ENCODE measurements at regions not wholly inside any gene's neighbourhood (a gene's known extent, or its start where the extent isn't known, plus 50 kb on each side); places are given as distances from the start of the nearest gene placed in this dataset.

DNA sequence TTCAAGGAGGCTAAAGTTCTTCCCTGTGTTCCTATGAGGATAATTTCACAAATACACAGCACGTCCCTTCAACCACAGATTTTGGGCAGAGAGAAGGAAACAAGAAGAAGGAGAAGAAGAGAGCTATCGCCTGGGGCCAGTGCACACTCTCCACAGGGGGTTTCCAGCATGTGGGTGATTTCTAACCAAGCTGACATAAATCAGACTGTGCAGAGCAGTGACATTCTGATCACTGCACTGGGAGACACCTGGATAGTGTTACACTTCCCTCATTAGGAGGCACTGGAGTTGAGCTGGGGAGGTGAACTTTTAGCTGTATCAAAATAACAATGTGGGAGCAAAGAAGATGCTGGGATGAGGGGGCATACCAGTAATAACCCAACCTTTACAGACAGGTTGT lies 71.8 kb upstream of the CENPW start:
- H3K4me3 Mint-ChIP-seq, result no peak overlapping the region
- H3K27ac Mint-ChIP-seq, result no peak overlapping the region
- no peak for ATAC-seq
- no peaks in the 10 kb centered on the region for H3K9me3 Mint-ChIP-seq
- H3K36me3 Mint-ChIP-seq, result peaks cover 1% of the 10 kb centered on the region
- H3K27me3 Mint-ChIP-seq, result no peaks in the 10 kb centered on the region
- no peaks in the 10 kb centered on the region for H3K4me1 Mint-ChIP-seq

GRCh38 chr6:126280287-126280686 lies 59.6 kb upstream of the CENPW start:
- no peaks in the 10 kb centered on the region for H3K27me3 Mint-ChIP-seq
- no peaks in the 10 kb centered on the region for H3K9me3 Mint-ChIP-seq
- H3K4me3 Mint-ChIP-seq, result no peak overlapping the region
- H3K4me1 Mint-ChIP-seq, result no peaks in the 10 kb centered on the region
- no peak overlapping the region for H3K27ac Mint-ChIP-seq
- no peak for ATAC-seq
- H3K36me3 Mint-ChIP-seq, result no peaks in the 10 kb centered on the region

- Mint-ChIP-seq H3K9me3 (no peaks in the 10 kb centered on the region), H3K27ac (no peak overlapping the region), H3K4me3 (no peak overlapping the region), H3K36me3 (no peaks in the 10 kb centered on the region), H3K4me1 (no peaks in the 10 kb centered on the region), H3K27me3 (no peaks in the 10 kb centered on the region)
- no peak for ATAC-seq
Observed at GRCh38 chr6:126285871-126286365, 54.0 kb upstream of the CENPW start.

Measured in stimulated activated memory B cell treated with anti-CD40 and anti-IgM and Interleukin-4, amounts not matched to agents 10 μg/mL and 1 μg/mL and 100 μg/mL, for 72 hours (primary cell).